Gastrocnemius medialis (tissue), 4 donors: ENCODE measurements at regions not wholly inside any gene's neighbourhood (a gene's known extent, or its start where the extent isn't known, plus 50 kb on each side); places are given as distances from the start of the nearest gene placed in this dataset.
"Not testable (repeated sequence)": the region's sequence is repeated elsewhere in the genome, so short reads cannot be mapped to it uniquely, and the experiment has no call there.

ENCODE experiments used
- ATAC-seq, 2 donors: fragments of 150-250 bp; one replicate each; pipeline ENCODE4 v1.9.1; 2016
- DNase-seq, 2 donors: peaks; one replicate each; pipeline ENCODE4 v3.0.0-alpha.2; 2019
- H3K27ac ChIP-seq, 4 donors: fragments of 200-600 bp; sonication (generic); 1 replicate in 1 of 4; 2 replicates in 3 of 4; pipeline ENCODE4 v1.5.1; 2016 to 2018; ENCODE audit warnings: mild to moderate bottlenecking in 2 of 4, moderate library complexity in 1 of 4
- H3K27me3 ChIP-seq, 3 donors: fragments of 200-600 bp; sonication (generic) in 2 of 3; 1 replicate in 1 of 3; 2 replicates in 2 of 3; pipeline versions ENCODE4 v1.5.1 to v1.6.0; 2016 to 2019; ENCODE audit warnings: mild to moderate bottlenecking in 1 of 3, moderate library complexity in 1 of 3
- H3K36me3 ChIP-seq, 2 donors: fragments of 200-600 bp; sonication (generic) in 1 of 2; one replicate each; pipeline ENCODE4 v1.5.1; 2017 to 2018
- H3K4me1 ChIP-seq, 2 donors: fragments of 200-600 bp; sonication (generic) in 1 of 2; one replicate each; pipeline ENCODE4 v1.5.1; 2016 to 2017; ENCODE audit warnings: mild to moderate bottlenecking in 2 of 2
- H3K4me3 ChIP-seq, 4 donors: fragments of 200-600 bp; sonication (generic) in 3 of 4; 1 replicate in 1 of 4; 2 replicates in 3 of 4; pipeline ENCODE4 v1.5.1; 2016 to 2019; ENCODE audit warnings: mild to moderate bottlenecking in 2 of 4
- H3K9me3 ChIP-seq, 3 donors: fragments of 200-600 bp; sonication (generic) in 2 of 3; 1 replicate in 1 of 3; 2 replicates in 2 of 3; pipeline ENCODE4 v1.5.1; 2016 to 2019
- POLR2A ChIP-seq, 2 donors: fragments of 450-650 bp; IDR thresholded peaks; one replicate each; pipeline ENCODE4 v1.6.1; 2017; ENCODE audit warnings: antibody characterized with exemption in 2 of 2, mild to moderate bottlenecking in 2 of 2, moderate library complexity in 2 of 2
- in situ Hi-C, 4 donors: fragments of 200-750 bp; cut with MboI; loops; one replicate each; pipeline versions ENCODE4 v1.15.0 to v1.8.0; 2017; ENCODE audit warnings: low sequenced_read_pairs in 4 of 4
- intact Hi-C: fragments of 100-400 bp; cut with DNase I; formaldehyde crosslinking; loops from one replicate; pipeline ENCODE4 v1.15.1; 2023; ENCODE audit warnings: low total_unique reads
- TF ChIP-seq, protein P1 (sequence below), 5 experiments: fragments of 450-650 bp in 3 of 5; fragments of 200-600 bp in 2 of 5; sonication (generic) in 2 of 5; IDR thresholded peaks in 4 of 5; conservative IDR thresholded peaks in 1 of 5; 1 replicate in 4 of 5; 2 replicates in 1 of 5; pipeline ENCODE4 v1.5.1; 2016 to 2019; ENCODE audit warnings: antibody characterized with exemption in 5 of 5, mild to moderate bottlenecking in 3 of 5, moderate library complexity in 3 of 5

GRCh38 chr13:103884101-103884723 is 818.0 kb upstream of the SLC10A2 start:
- no peak for DNase-seq
- no peak overlapping the region for H3K27ac ChIP-seq
- intact Hi-C loops = loop anchor here (5.0 to 10.0 kb wide), 3 partner anchors 81 to 683 kb away; no protein-coding TSS in a partner anchor

GRCh38 chr13:103883698-103884097 is 817.5 kb upstream of the SLC10A2 start:
- DNase-seq = no peak
- Histone ChIP-seq H3K9me3 (no peaks in the 10 kb centered on the region), H3K27me3 (no peaks in the 10 kb centered on the region), H3K4me1 (no peaks in the 10 kb centered on the region), H3K27ac (peak overlapping the region in 2 of 4 donors; percentile 1 to 47), H3K36me3 (no peaks in the 10 kb centered on the region), H3K4me3 (no peak overlapping the region)
- in situ Hi-C loops (no loop called here), intact Hi-C loops (loop anchor here (5.0 to 10.0 kb wide), 3 partner anchors 81 to 684 kb away; no protein-coding TSS in a partner anchor)
- TF ChIP-seq POLR2A (IDR thresholded peaks at IDR 0.05) = no peak
- TF ChIP-seq, protein P1, sequence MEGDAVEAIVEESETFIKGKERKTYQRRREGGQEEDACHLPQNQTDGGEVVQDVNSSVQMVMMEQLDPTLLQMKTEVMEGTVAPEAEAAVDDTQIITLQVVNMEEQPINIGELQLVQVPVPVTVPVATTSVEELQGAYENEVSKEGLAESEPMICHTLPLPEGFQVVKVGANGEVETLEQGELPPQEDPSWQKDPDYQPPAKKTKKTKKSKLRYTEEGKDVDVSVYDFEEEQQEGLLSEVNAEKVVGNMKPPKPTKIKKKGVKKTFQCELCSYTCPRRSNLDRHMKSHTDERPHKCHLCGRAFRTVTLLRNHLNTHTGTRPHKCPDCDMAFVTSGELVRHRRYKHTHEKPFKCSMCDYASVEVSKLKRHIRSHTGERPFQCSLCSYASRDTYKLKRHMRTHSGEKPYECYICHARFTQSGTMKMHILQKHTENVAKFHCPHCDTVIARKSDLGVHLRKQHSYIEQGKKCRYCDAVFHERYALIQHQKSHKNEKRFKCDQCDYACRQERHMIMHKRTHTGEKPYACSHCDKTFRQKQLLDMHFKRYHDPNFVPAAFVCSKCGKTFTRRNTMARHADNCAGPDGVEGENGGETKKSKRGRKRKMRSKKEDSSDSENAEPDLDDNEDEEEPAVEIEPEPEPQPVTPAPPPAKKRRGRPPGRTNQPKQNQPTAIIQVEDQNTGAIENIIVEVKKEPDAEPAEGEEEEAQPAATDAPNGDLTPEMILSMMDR (IDR thresholded peaks at IDR 0.05 in 4 of 5, conservative IDR thresholded peaks at IDR 0.05 in 1 of 5) = no peak
- ATAC-seq = peak in 1 of 2 donors; percentile 59

More at GRCh38 chr13:103884101-103884723, 818.0 kb upstream of the SLC10A2 start:
- in situ Hi-C loops = no loop called here
- Histone ChIP-seq H3K4me1 (no peaks in the 10 kb centered on the region), H3K27me3 (no peaks in the 10 kb centered on the region), H3K9me3 (no peaks in the 10 kb centered on the region), H3K36me3 (no peaks in the 10 kb centered on the region), H3K4me3 (no peak overlapping the region)
- ATAC-seq = no peak
- TF ChIP-seq POLR2A (IDR thresholded peaks at IDR 0.05) = no peak
- TF ChIP-seq, protein P1 (IDR thresholded peaks at IDR 0.05 in 4 of 5, conservative IDR thresholded peaks at IDR 0.05 in 1 of 5) = no peak

DNA sequence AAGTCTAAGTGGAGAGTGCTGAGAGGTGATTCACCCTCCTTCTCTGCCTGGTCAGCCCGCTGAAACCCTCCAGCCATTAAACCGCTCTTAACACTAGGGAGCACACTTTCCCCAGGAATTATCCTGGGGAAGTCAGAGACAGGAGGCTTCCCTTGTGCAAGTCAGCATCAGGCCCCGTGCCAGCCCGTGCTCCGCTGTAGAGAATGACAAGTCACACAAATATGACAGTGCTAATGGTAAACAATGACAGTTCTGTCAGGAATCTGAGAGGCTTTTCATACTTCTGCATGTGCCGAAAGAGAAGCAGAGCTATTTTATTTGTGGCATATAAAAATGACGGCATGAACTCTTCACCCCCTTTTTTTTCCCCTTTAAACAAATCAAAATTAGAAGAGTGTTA is 816.9 kb upstream of the SLC10A2 start:
- TF ChIP-seq, protein P1 (IDR thresholded peaks at IDR 0.05 in 4 of 5, conservative IDR thresholded peaks at IDR 0.05 in 1 of 5) = peak in 4 of 5 experiments; percentile 41 to 49 (median 44)
- no peak for TF ChIP-seq POLR2A (IDR thresholded peaks at IDR 0.05)
- DNase-seq (peak; percentile 73 to 84), ATAC-seq (peak; percentile 99)
- Histone ChIP-seq H3K27ac (peak overlapping the region in 3 of 4 donors; percentile 1 to 47 (median 26)), H3K4me1 (no peaks in the 10 kb centered on the region), H3K27me3 (no peaks in the 10 kb centered on the region), H3K4me3 (peak overlapping the region in 1 of 4 donors; percentile 21), H3K9me3 (no peaks in the 10 kb centered on the region), H3K36me3 (no peaks in the 10 kb centered on the region)
- intact Hi-C loops (loop anchor here (5.0 to 10.0 kb wide), 3 partner anchors 82 to 684 kb away; no protein-coding TSS in a partner anchor), in situ Hi-C loops (no loop called here)

DNA sequence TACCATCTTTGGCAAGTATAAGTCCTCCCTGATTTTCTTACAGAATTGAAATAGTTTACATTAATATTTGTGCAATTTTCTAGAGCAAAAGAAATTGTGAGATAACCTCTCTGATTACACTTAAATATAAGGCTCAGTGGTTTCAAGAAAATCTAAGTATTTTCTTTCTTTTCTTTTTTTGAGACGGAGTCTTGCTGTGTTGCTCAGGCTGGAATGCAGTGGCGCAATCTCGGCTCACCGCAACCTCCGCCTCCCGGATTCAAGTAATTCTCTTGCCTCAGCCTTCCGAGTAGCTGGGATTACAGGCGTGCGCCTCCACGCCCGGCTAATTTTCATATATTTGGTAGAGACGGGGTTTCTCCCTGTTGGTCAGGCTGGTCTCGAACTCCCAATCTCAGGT is 813.9 kb upstream of the SLC10A2 start:
- ATAC-seq, H3K4me3 ChIP-seq, in situ Hi-C loops, H3K9me3 ChIP-seq, DNase-seq, H3K4me1 ChIP-seq, H3K27me3 ChIP-seq, H3K36me3 ChIP-seq, H3K27ac ChIP-seq: not testable (repeated sequence)
- intact Hi-C loops = loop anchor here (5.0 to 10.0 kb wide), 3 partner anchors 85 to 687 kb away; no protein-coding TSS in a partner anchor

DNA sequence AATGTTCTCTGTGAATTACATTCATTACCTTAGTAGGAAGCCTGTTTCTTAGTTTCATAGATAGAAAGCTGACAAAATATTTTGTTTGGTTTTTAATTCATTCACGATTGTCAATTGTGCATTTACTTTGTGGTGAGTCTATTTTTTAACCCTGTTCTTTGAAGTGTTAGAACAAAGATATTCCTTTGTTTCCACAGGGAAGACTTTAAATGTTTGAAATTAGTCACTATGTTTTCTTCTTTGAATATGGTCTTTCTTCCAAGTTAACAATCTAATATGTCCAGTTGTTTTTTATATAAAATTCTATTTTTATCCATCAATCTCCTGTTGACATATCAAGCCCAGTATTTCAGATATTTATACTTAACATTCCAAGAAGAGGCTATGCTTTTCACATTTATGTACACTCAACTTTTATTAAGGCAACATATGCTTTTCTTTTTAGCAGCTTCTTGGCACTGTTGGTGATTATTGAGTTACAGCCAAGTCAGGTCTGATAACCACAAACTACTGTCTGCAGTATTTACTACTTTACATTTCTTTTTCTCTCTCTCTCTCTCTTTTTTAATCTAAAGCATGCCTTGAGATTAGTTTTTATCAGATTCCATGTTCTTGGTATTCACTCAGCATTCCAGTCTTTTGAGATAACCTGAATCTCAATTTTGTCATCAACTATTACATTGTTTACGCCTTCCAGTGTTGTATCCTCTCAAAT is 812.8 kb upstream of the SLC10A2 start:
- no peak for DNase-seq
- H3K4me1 ChIP-seq = no peaks in the 10 kb centered on the region
- intact Hi-C loops (no loop called here), in situ Hi-C loops (no loop called here)
- no peaks in the 10 kb centered on the region for H3K36me3 ChIP-seq
- H3K27me3 ChIP-seq = no peaks in the 10 kb centered on the region
- H3K27ac ChIP-seq = no peak overlapping the region
- no peak overlapping the region for H3K4me3 ChIP-seq
- ATAC-seq = no peak
- H3K9me3 ChIP-seq = no peaks in the 10 kb centered on the region
- TF ChIP-seq POLR2A (IDR thresholded peaks at IDR 0.05) = no peak
- TF ChIP-seq, protein P1 (IDR thresholded peaks at IDR 0.05 in 4 of 5, conservative IDR thresholded peaks at IDR 0.05 in 1 of 5) = no peak
